ENCODE measurements at regions not wholly inside any gene's neighbourhood (a gene's known extent, or its start where the extent isn't known, plus 50 kb on each side); places are given as distances from the start of the nearest gene placed in this dataset.

GRCh38 chr18:24811950-24812681 lies 351.7 kb downstream of the HRH4 start (continued):
- TF ChIP-seq, protein P1, sequence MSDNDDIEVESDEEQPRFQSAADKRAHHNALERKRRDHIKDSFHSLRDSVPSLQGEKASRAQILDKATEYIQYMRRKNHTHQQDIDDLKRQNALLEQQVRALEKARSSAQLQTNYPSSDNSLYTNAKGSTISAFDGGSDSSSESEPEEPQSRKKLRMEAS (IDR thresholded peaks at IDR 0.05), result no peak
